ENCODE measurements at regions not wholly inside any gene's neighbourhood (a gene's known extent, or its start where the extent isn't known, plus 50 kb on each side); places are given as distances from the start of the nearest gene placed in this dataset.

- Histone ChIP-seq H3K4me3 (ENCODE audit: low read length) (no peak overlapping the region), H3K27me3 (ENCODE audit: control insufficient read depth, insufficient read depth, low read length) (no peaks in the 10 kb centered on the region), H3K36me3 (ENCODE audit: control insufficient read depth, insufficient read depth, low read length) (no peaks in the 10 kb centered on the region), H3K4me1 (ENCODE audit: control insufficient read depth, insufficient read depth, low read length) (no peaks in the 10 kb centered on the region), H3K9ac (ENCODE audit: low read length) (no peak overlapping the region), H3K9me3 (ENCODE audit: control insufficient read depth, low read length) (no peaks in the 10 kb centered on the region)
Measured at GRCh38 chr3:137293086-137293485, 335.3 kb downstream of the IL20RB start.

DNA sequence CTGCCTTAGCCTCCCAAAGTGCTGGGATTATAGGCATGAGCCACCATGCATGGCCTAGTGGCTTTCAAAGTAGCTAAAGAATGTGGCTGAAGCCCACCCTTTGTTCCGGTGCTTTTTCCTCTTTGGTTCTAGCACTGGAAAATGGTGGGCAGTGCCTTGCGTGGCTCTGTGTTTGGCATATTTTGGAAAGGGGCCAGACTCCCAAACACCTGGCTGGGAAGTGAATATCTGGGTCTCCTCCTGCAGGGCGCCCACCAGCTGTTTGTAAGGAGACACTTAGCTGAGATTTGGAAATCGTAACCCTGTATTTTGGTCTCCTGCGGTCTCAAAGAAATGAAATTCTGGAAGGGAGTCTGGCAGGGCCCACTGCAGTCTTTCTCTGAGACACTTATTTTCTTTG lies 336.4 kb downstream of the IL20RB start:
- Histone ChIP-seq H3K36me3 (ENCODE audit: control insufficient read depth, insufficient read depth, low read length) (no peaks in the 10 kb centered on the region), H3K4me3 (ENCODE audit: low read length) (no peak overlapping the region), H3K27me3 (ENCODE audit: control insufficient read depth, insufficient read depth, low read length) (no peaks in the 10 kb centered on the region), H3K4me1 (ENCODE audit: control insufficient read depth, insufficient read depth, low read length) (no peaks in the 10 kb centered on the region), H3K9me3 (ENCODE audit: control insufficient read depth, low read length) (no peaks in the 10 kb centered on the region), H3K9ac (ENCODE audit: low read length) (no peak overlapping the region)

GRCh38 chr3:137294839-137295238 lies 337.1 kb downstream of the IL20RB start:
- H3K9me3 ChIP-seq (ENCODE audit: control insufficient read depth, low read length), result no peaks in the 10 kb centered on the region
- no peaks in the 10 kb centered on the region for H3K4me1 ChIP-seq (ENCODE audit: control insufficient read depth, insufficient read depth, low read length)
- H3K4me3 ChIP-seq (ENCODE audit: low read length), result no peak overlapping the region
- H3K27me3 ChIP-seq (ENCODE audit: control insufficient read depth, insufficient read depth, low read length), result no peaks in the 10 kb centered on the region
- no peaks in the 10 kb centered on the region for H3K36me3 ChIP-seq (ENCODE audit: control insufficient read depth, insufficient read depth, low read length)
- no peak overlapping the region for H3K9ac ChIP-seq (ENCODE audit: low read length)

- Histone ChIP-seq H3K27me3 (ENCODE audit: control insufficient read depth, insufficient read depth, low read length) (no peaks in the 10 kb centered on the region), H3K9ac (ENCODE audit: low read length) (no peak overlapping the region), H3K9me3 (ENCODE audit: control insufficient read depth, low read length) (no peaks in the 10 kb centered on the region)
Measured at GRCh38 chr3:137295336-137295735, 337.6 kb downstream of the IL20RB start.

DNA sequence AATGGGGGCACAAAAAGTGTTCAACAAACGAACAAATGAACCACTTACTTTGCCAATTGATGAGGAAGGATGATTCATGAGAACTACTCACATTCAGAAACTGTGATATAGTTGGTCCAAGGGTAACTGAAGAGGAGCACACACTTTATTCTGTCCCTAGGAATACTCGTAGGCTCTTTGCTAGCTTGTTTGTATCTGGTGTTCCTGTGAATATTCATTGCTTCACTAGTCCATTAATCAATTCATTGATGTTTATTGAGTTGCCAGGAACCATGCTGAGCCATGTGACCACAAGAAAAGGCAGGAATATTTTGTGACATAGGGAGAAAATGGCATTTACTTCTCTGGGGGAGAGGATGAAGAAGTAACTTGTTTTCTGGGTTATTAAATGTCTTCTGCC lies 338.3 kb downstream of the IL20RB start:
- Histone ChIP-seq H3K27me3 (ENCODE audit: control insufficient read depth, insufficient read depth, low read length) (no peaks in the 10 kb centered on the region), H3K4me3 (ENCODE audit: low read length) (no peak overlapping the region), H3K4me1 (ENCODE audit: control insufficient read depth, insufficient read depth, low read length) (no peaks in the 10 kb centered on the region), H3K9ac (ENCODE audit: low read length) (no peak overlapping the region), H3K36me3 (ENCODE audit: control insufficient read depth, insufficient read depth, low read length) (no peaks in the 10 kb centered on the region), H3K9me3 (ENCODE audit: control insufficient read depth, low read length) (no peaks in the 10 kb centered on the region)

More at GRCh38 chr3:137295336-137295735, 337.6 kb downstream of the IL20RB start:
- no peaks in the 10 kb centered on the region for H3K4me1 ChIP-seq (ENCODE audit: control insufficient read depth, insufficient read depth, low read length)
- H3K36me3 ChIP-seq (ENCODE audit: control insufficient read depth, insufficient read depth, low read length), result no peaks in the 10 kb centered on the region
- no peak overlapping the region for H3K4me3 ChIP-seq (ENCODE audit: low read length)

DNA sequence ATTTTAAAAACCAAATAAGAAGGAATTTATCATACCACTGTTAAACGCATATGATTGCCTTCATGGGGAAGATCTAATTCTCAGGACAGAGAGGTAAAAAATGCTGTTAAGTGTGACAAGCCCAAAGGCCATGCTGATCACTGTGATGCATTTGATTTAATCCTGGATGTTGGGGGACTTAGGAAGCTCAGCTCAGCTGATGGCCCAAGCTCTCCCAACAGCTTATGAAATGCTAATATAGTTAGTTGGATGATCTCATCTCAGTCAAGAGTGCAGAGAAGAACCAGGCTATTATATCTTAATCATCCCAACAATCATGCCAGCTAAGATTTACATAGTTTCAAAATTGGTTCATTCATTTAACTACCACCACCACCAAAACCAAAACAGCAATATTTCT lies 340.0 kb downstream of the IL20RB start:
- H3K4me1 ChIP-seq (ENCODE audit: control insufficient read depth, insufficient read depth, low read length), result no peaks in the 10 kb centered on the region
- no peak overlapping the region for H3K9ac ChIP-seq (ENCODE audit: low read length)
- no peak overlapping the region for H3K4me3 ChIP-seq (ENCODE audit: low read length)
- H3K9me3 ChIP-seq (ENCODE audit: control insufficient read depth, low read length), result no peaks in the 10 kb centered on the region
- H3K36me3 ChIP-seq (ENCODE audit: control insufficient read depth, insufficient read depth, low read length), result no peaks in the 10 kb centered on the region
- H3K27me3 ChIP-seq (ENCODE audit: control insufficient read depth, insufficient read depth, low read length), result no peaks in the 10 kb centered on the region

DNA sequence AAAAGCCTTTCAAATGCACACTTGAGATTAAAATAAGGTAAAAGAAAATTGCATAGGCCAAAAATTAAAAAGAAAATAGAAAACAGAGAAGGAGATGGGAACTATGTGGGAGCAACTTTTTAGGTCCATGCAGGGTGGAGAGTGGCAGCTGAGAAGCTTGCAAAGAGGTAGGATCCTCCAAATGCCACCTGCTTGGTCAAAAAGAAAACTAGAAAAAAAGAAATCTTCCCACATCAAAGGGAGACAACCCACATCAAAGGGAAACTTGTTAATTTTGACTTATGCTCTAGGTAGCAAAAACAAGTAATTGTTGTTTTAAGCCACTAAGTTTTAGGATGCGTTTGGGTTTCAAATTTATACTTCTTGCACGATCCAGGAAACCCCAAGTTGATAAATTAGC lies 342.9 kb downstream of the IL20RB start:
- Histone ChIP-seq H3K27me3 (ENCODE audit: control insufficient read depth, insufficient read depth, low read length) (no peaks in the 10 kb centered on the region), H3K4me1 (ENCODE audit: control insufficient read depth, insufficient read depth, low read length) (no peaks in the 10 kb centered on the region), H3K9me3 (ENCODE audit: control insufficient read depth, low read length) (no peaks in the 10 kb centered on the region), H3K4me3 (ENCODE audit: low read length) (no peak overlapping the region), H3K36me3 (ENCODE audit: control insufficient read depth, insufficient read depth, low read length) (no peaks in the 10 kb centered on the region), H3K9ac (ENCODE audit: low read length) (no peak overlapping the region)

DNA sequence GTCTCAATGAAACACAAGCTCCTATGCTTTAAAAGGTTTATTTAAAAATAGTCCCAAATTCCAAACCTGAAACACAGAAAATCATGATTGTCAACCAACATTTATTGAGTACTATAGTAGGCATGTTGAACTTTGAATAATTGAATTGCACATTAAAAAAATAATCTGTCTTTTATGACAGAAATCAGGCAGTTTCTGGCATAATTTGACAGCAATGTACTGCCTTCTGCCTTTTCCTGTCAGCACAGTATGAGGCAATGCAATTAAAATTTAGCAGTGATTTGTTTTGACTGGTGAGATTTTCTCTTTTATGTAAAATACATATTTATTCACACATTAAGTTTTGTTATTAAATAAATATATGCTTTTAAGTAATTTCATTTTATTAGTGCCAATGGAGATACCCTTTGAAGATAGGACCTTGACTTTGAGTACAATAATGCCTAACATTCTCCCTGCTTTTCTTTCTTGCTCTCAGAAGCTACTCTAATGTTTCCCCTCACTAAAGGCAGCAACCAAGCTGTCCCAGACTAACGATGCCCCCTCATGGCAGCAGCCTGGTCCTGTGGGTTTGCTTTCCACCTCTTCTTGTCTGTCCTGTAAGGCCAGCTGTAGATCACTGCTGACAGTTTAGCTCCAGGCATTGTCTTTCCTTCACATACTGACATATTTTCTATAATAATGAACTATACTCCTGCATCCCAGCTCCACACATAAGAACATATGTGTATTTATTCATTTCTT lies 346.7 kb downstream of the IL20RB start:
- H3K27me3 ChIP-seq (ENCODE audit: control insufficient read depth, insufficient read depth, low read length), result no peaks in the 10 kb centered on the region
- no peak overlapping the region for H3K9ac ChIP-seq (ENCODE audit: low read length)
- no peaks in the 10 kb centered on the region for H3K36me3 ChIP-seq (ENCODE audit: control insufficient read depth, insufficient read depth, low read length)
- no peaks in the 10 kb centered on the region for H3K4me1 ChIP-seq (ENCODE audit: control insufficient read depth, insufficient read depth, low read length)
- no peaks in the 10 kb centered on the region for H3K9me3 ChIP-seq (ENCODE audit: control insufficient read depth, low read length)
- no peak overlapping the region for H3K4me3 ChIP-seq (ENCODE audit: low read length)

GRCh38 chr3:137324114-137324513 lies 366.3 kb downstream of the IL20RB start:
- H3K4me1 ChIP-seq (ENCODE audit: control insufficient read depth, insufficient read depth, low read length), result no peaks in the 10 kb centered on the region
- no peaks in the 10 kb centered on the region for H3K36me3 ChIP-seq (ENCODE audit: control insufficient read depth, insufficient read depth, low read length)
- no peaks in the 10 kb centered on the region for H3K27me3 ChIP-seq (ENCODE audit: control insufficient read depth, insufficient read depth, low read length)
- no peaks in the 10 kb centered on the region for H3K9me3 ChIP-seq (ENCODE audit: control insufficient read depth, low read length)
- no peak overlapping the region for H3K4me3 ChIP-seq (ENCODE audit: low read length)
- no peak overlapping the region for H3K9ac ChIP-seq (ENCODE audit: low read length)

- H3K4me1 ChIP-seq (ENCODE audit: control insufficient read depth, insufficient read depth, low read length), result no peaks in the 10 kb centered on the region
- no peaks in the 10 kb centered on the region for H3K9me3 ChIP-seq (ENCODE audit: control insufficient read depth, low read length)
- no peak overlapping the region for H3K9ac ChIP-seq (ENCODE audit: low read length)
- H3K36me3 ChIP-seq (ENCODE audit: control insufficient read depth, insufficient read depth, low read length), result no peaks in the 10 kb centered on the region
- no peaks in the 10 kb centered on the region for H3K27me3 ChIP-seq (ENCODE audit: control insufficient read depth, insufficient read depth, low read length)
- H3K4me3 ChIP-seq (ENCODE audit: low read length), result no peak overlapping the region
Measured at GRCh38 chr3:137325170-137325569, 367.4 kb downstream of the IL20RB start.

DNA sequence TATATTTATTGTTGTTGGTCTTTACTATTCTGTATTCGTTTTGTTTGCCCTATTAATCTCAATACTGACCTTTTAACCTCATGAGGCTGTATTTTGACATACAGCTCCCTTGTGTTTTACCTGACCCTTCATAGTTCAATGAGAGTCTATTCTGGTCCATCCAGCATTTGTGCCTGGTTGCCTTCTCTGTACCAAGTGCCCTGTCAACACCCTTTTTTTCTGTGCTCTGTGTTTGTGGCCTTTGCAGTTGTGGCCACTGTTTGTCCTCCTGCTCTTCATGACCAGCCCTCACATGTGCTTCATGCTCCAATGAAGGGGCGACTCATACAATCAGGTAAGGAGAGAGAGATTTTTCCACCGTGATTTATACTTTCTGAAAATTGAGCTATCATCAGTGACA lies 368.2 kb downstream of the IL20RB start:
- Histone ChIP-seq H3K27me3 (ENCODE audit: control insufficient read depth, insufficient read depth, low read length) (no peaks in the 10 kb centered on the region), H3K4me3 (ENCODE audit: low read length) (no peak overlapping the region), H3K9me3 (ENCODE audit: control insufficient read depth, low read length) (no peaks in the 10 kb centered on the region), H3K9ac (ENCODE audit: low read length) (no peak overlapping the region), H3K4me1 (ENCODE audit: control insufficient read depth, insufficient read depth, low read length) (no peaks in the 10 kb centered on the region), H3K36me3 (ENCODE audit: control insufficient read depth, insufficient read depth, low read length) (no peaks in the 10 kb centered on the region)

DNA sequence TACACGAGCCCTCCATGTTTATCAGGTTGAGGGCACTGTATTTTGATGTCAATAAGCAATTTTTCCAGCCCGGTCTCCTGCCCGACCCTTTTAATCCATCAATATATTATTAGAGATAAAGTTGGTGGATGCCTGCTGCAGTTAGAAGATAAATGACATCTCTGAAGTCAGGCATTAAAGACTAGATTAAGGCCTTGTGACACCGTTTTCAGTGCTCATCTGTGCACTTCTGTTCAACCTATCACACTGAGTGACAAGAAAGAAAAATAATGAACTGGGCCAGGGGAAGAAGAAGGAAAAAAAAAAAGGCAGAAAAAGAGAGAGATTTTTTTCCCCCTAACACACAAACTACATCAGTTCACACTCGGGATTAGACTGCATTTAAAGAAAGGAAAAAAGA lies 371.8 kb downstream of the IL20RB start:
- Histone ChIP-seq H3K36me3 (ENCODE audit: control insufficient read depth, insufficient read depth, low read length) (no peaks in the 10 kb centered on the region), H3K4me1 (ENCODE audit: control insufficient read depth, insufficient read depth, low read length) (no peaks in the 10 kb centered on the region), H3K9ac (ENCODE audit: low read length) (no peak overlapping the region), H3K4me3 (ENCODE audit: low read length) (no peak overlapping the region), H3K9me3 (ENCODE audit: control insufficient read depth, low read length) (no peaks in the 10 kb centered on the region), H3K27me3 (ENCODE audit: control insufficient read depth, insufficient read depth, low read length) (no peaks in the 10 kb centered on the region)

- no peak overlapping the region for H3K9ac ChIP-seq (ENCODE audit: low read length)
- H3K27me3 ChIP-seq (ENCODE audit: control insufficient read depth, insufficient read depth, low read length), result no peaks in the 10 kb centered on the region
- no peaks in the 10 kb centered on the region for H3K9me3 ChIP-seq (ENCODE audit: control insufficient read depth, low read length)
- no peaks in the 10 kb centered on the region for H3K4me1 ChIP-seq (ENCODE audit: control insufficient read depth, insufficient read depth, low read length)
- H3K4me3 ChIP-seq (ENCODE audit: low read length), result no peak overlapping the region
- H3K36me3 ChIP-seq (ENCODE audit: control insufficient read depth, insufficient read depth, low read length), result no peaks in the 10 kb centered on the region
Measured at GRCh38 chr3:137330246-137330645, 372.5 kb downstream of the IL20RB start.
